Mesodermal cell (in vitro differentiated cells): ENCODE measurements at regions not wholly inside any gene's neighbourhood (a gene's known extent, or its start where the extent isn't known, plus 50 kb on each side); places are given as distances from the start of the nearest gene placed in this dataset.
"Not testable (repeated sequence)": the region's sequence is repeated elsewhere in the genome, so short reads cannot be mapped to it uniquely, and the experiment has no call there.

ENCODE experiments used
- H3K27ac ChIP-seq: 2 replicates; pipeline ENCODE4 v1.7.0; 2013; ENCODE audit warnings: mild to moderate bottlenecking, low read depth, low read length, moderate library complexity; ENCODE audit not compliant: severe bottlenecking
- H3K36me3 ChIP-seq: 2 replicates; pipeline ENCODE4 v1.7.1; 2013; ENCODE audit warnings: mild to moderate bottlenecking, low read length, moderate library complexity; ENCODE audit not compliant: control insufficient read depth, insufficient read depth
- H3K4me1 ChIP-seq: one replicate; pipeline ENCODE4 v1.7.1; 2013; ENCODE audit warnings: mild to moderate bottlenecking, low read length; ENCODE audit not compliant: insufficient read depth, control insufficient read depth, poor library complexity, severe bottlenecking
- H3K4me3 ChIP-seq: 2 replicates; pipeline ENCODE4 v1.7.0; 2013; ENCODE audit warnings: low read length, control low read depth, mild to moderate bottlenecking; ENCODE audit not compliant: insufficient read depth, poor library complexity, severe bottlenecking; ENCODE audit errors: extremely low read depth
- H3K9me3 ChIP-seq: 2 replicates; pipeline ENCODE4 v1.7.1; 2013; ENCODE audit warnings: mild to moderate bottlenecking, low read length, moderate library complexity; ENCODE audit not compliant: control insufficient read depth
- WGBS, 2 experiments: methylation state at CpG; one replicate each; pipeline ENCODE4 v1.1.5; 2013; ENCODE audit warnings: missing lambda C conversion rate in 2 of 2; ENCODE audit not compliant: insufficient coverage in 2 of 2; 5-methylcytosine and 5-hydroxymethylcytosine counted together

DNA sequence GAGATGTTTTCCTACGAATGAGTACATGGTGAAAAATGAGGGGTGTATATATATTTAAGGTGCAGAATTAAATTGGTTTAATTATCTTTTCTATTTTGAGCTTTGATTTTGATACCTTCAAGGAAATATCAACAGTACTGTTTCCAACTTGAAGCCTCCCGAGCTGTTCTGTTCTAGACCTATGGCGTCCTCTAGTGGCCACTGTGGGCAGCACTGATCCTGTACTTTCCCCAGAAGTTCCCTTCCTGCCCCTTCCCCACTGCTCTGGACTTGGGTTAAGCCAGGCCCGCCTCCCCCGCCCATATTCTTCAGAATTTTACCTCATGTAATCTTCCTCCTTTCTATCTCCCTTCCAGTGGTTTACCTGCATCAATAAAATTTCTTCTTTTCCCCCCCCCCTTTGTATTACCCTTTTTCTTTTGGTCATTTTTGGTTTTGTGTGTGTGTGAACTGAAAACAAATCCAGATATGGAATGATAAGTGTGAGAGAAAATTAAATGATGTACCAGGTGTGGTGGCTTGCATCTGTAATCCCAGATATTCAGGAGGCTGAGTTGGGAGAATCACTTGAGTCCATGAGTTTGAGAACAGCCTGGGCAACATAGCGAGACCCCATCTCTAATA lies 1643.5 kb downstream of the TP53TG3F start:
- H3K4me1 ChIP-seq: no peaks in the 10 kb centered on the region
- WGBS, 2 experiments: 31 to 44% methylated on average over 3 to 5 of the region's 6 CpGs

DNA sequence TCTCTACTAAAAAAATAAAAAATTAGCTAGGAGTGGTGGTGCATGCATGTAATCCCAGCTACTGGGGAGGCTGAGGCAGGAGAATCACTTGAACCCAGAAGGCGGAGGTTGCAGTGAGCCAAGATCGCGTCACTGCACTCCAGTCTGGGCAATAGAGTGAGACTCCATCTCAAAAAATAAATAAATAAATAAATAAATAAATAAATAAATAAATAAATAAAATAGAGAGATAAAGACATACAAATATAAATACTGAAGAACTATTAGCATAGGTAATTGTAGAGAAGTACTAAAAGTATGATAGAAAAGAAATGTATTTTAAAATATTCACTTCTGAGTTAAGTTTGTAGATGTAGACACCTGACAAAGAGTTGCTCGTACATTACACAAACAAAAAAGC lies 1652.4 kb downstream of the TP53TG3F start:
- H3K9me3 ChIP-seq: peaks cover 41% of the 10 kb centered on the region
- not testable (repeated sequence) for H3K27ac ChIP-seq, H3K4me1 ChIP-seq, H3K36me3 ChIP-seq, H3K4me3 ChIP-seq
- no CpG with 5 or more reads among the region's 4 CpGs for WGBS, 2 experiments

More for the DNA sequence above, 1643.5 kb downstream of the TP53TG3F start:
- no peak overlapping the region for H3K27ac ChIP-seq
- no peaks in the 10 kb centered on the region for H3K36me3 ChIP-seq
- H3K9me3 ChIP-seq: peaks cover 35% of the 10 kb centered on the region
- no peak overlapping the region for H3K4me3 ChIP-seq

DNA sequence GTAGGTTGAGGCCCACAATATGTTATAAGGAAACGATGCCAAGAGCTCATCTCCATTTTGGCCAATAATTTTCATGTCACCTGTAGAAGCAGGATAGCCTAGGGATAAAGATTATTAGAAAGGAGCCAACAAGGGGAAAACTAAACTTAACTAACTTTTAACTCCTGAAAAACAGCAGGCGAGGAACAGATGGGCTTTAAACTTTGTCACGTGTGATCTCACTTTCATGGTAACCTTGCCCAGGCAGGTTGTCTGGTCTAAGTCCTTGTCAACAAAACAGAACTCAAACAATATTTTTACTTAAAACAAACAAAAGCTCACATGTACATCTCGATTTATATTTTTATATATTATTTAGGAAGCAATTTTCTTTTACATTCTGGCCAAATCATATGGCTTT lies 1672.0 kb downstream of the TP53TG3F start:
- Histone ChIP-seq H3K4me1 (no peaks in the 10 kb centered on the region), H3K36me3 (no peaks in the 10 kb centered on the region), H3K27ac (no peak overlapping the region), H3K9me3 (peaks cover 26% of the 10 kb centered on the region), H3K4me3 (no peak overlapping the region)
- 72 to 88% methylated on average over 2 of the region's 4 CpGs for WGBS, 2 experiments

DNA sequence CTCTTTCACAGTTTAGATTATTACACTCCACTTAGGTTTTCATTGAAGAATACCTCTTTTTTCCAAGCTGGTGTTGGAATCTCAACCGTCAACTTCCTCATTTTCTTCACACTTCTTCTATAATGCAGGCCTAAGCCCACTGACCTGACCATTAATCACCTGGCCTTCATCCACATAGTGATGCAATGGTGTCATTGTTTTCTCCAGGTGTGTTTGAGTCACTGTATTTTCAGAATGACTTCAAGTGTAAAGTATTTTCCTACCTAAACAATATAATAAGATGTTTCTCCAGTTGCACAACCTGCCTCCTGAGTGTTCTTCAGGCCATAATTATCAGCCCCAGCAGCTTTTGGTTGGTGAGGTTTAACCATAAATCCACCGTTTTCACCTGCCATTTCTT lies 1675.1 kb downstream of the TP53TG3F start:
- no peaks in the 10 kb centered on the region for H3K4me1 ChIP-seq
- no peak overlapping the region for H3K27ac ChIP-seq
- no peaks in the 10 kb centered on the region for H3K36me3 ChIP-seq
- H3K4me3 ChIP-seq: no peak overlapping the region
- H3K9me3 ChIP-seq: peaks cover 27% of the 10 kb centered on the region
- WGBS, 2 experiments: 33% methylated on average over 1 of the region's 2 CpGs; no CpG with 5 or more reads in 1 of the 2 experiments

DNA sequence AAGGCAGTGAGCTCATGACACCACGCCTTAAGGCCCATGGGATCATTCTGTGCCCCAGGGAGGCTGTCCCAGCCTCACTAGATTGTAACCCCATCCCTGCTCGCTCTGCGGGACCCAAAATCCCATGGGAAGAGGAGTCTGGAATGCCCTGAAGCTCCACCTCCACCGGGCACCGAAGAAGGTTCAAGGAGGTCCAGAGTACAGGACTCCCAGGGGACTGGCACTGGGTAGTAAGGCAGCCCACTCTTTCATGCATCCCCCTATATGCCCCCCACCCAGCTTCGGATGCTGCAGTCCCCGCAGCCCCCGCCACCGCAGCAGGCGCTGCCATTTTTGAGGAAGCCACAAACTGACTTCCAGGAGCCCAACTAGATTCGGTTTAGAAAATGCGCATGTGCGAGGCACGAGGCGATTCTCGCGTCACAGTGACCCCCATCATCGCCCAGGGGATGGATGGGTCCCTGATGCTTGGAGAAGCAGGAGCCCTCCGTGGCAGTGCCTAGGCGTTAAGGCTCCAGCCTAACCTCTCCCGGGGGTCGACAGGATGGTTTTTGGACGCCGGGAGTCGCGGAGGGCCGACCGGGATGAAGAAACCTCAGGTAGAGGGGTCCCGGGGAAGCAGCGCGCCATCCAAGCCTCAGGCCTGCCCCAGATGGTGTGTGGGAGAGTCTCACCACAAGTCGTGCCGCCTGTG lies 1681.0 kb downstream of the TP53TG3F start:
- Histone ChIP-seq H3K9me3 (peaks cover 58% of the 10 kb centered on the region), H3K4me1 (no peaks in the 10 kb centered on the region), H3K27ac (no peak overlapping the region), H3K4me3 (no peak overlapping the region), H3K36me3 (no peaks in the 10 kb centered on the region)
- WGBS, 2 experiments: 83 to 89% methylated on average over 15 to 33 of the region's 33 CpGs

DNA sequence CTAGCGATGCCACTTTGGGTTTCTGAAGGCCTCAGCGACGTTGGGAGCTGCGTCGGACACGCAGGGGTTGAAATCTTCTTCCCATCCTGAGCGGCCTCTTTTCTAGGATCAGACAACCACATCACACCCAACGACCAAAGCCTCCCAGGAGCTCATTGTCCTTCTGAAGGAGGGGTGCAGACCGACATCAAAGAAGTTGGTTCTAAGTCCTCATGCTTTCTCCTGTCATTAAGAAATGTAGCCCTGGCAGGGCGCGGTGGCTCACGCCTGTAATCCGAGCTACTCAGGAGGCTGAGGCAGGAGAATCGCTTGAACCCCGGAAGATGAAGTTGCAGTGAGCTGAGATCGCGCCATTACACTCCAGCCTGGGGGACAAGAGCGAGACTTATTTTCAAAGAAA lies 1681.9 kb downstream of the TP53TG3F start:
- Histone ChIP-seq H3K4me1 (no peaks in the 10 kb centered on the region), H3K9me3 (peaks cover 62% of the 10 kb centered on the region), H3K4me3 (no peak overlapping the region), H3K36me3 (no peaks in the 10 kb centered on the region), H3K27ac (no peak overlapping the region)
- 80 to 85% methylated on average over 14 to 18 of the region's 18 CpGs for WGBS, 2 experiments

DNA sequence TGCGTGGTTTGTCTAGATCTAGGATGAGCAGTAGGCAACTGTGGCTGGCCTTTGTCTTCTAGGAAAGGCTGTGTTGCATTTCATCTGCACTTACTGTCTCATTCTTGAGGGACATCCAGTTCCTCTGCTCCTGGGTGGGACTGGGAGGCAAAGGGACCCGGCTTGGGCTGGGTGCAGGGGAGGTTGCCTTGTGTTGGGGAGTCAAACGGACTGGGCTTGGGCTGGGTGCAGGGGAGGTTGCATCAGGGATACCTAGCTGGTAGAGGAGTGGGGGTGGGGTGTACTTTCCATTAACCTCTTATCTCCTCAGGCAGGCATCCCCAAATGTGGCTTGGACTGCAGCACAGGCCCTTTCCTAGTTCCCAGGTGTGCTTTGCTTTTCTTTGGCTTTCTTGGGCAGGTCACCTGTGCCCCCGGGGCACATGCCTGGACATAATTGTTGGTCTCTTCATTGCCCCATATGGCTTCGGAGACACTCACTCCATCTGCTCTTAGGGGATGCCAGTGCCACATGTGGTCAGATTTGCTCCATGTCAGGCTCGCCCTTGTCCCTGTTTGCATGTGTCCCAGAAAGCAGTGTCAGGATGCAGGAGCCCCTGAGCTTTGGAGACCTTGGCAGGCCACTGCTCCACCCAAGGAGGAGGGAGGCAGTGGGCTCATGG lies 1682.9 kb downstream of the TP53TG3F start:
- no peak overlapping the region for H3K27ac ChIP-seq
- no peak overlapping the region for H3K4me3 ChIP-seq
- no peaks in the 10 kb centered on the region for H3K36me3 ChIP-seq
- H3K4me1 ChIP-seq: no peaks in the 10 kb centered on the region
- H3K9me3 ChIP-seq: peaks cover 72% of the 10 kb centered on the region
- WGBS, 2 experiments: 68% methylated on average over 4 of the region's 6 CpGs

DNA sequence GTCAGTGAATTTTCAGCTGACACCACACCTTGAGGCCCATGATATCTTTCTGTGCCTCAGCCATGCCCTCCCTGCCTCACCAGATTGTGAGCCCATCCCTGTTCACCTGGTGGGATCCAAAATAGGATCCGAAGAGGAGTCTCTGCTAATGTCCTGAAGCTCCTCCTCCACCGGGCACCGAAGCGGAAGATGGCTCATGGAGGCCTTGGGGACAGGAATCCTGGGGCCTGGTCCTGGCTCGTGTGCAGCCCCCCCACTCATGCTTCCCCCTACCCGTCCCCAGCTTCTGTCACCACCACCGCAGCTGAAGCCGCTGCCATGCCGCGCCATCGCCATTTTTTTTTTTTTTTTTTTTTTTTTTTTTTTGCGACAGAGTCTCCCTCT lies 1683.4 kb downstream of the TP53TG3F start:
- no peak overlapping the region for H3K4me3 ChIP-seq
- no peaks in the 10 kb centered on the region for H3K36me3 ChIP-seq
- no peaks in the 10 kb centered on the region for H3K4me1 ChIP-seq
- H3K27ac ChIP-seq: no peak overlapping the region
- peaks cover 77% of the 10 kb centered on the region for H3K9me3 ChIP-seq
- WGBS, 2 experiments: 90 to 99% methylated on average over 5 to 11 of the region's 12 CpGs

DNA sequence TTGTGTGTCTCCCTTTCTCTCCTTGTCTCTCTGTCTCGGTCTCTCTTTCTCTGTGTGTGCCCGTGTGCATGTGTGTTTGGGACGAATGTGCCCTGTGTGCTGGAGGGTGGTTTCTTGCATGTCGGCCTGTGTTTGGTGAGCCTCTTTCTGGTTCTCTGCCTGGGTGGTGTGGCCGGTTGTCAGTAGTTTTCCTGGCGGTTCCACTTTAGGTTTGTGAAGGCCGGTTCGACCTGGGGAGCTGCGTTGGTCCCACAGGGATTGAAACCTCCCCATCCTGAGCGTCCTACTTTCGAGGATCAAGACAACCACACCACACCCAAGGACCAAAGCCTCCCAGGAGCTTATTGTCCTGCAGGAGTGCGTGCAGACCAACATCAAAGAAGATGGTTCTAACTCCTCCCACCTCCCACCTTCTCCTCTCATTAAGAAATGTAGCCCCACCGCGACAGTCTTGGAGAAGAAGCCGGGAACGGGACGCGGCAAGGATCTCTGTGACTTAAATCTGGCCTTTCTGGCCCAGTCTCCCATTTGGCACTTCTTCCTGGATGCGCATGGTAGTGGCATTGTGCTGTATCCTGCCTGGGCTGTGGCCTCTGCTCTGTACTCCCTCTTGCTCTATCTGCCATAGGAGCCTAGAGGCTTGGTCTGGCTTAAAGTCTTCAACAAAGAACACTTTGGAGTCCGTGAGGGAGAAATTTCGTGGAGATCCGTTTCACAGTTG lies 1685.0 kb downstream of the TP53TG3F start:
- Histone ChIP-seq H3K9me3 (peaks cover 91% of the 10 kb centered on the region), H3K4me3 (no peak overlapping the region), H3K4me1 (no peaks in the 10 kb centered on the region), H3K27ac (no peak overlapping the region), H3K36me3 (no peaks in the 10 kb centered on the region)
- WGBS, 2 experiments: 84 to 85% methylated on average over 12 to 16 of the region's 22 CpGs

DNA sequence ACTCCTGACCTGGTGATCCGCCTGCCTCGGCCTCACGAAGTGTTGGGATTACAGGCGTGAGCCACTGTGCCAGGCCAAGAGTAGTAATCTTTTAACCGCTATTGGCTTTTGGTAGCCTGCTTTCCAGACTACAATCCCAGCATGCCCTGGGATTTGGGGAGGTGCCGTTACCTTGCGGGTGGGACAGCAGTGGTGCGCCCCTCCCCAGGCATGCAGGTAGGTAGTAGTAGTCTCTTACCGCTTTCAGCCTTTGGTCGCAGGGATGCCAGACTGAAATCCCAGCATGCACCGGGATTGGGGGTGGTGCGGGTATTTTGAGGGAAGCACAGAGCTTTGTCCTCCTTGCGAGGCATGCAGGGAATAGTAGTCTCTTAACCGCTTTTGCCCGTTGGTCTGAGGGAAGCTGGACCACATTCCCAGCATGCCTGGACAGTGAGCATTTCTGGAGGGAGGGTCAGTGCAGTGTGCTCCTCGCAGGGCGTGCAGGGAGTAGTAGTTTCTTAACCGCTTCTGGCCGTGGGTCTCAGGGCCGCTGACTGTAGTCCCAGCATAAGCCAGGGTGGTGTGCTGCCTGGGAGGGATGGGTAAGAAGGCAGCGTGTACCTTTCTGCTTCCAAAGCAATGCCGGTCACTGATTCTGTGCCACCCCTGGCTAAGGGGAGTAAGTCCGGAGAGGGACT lies 1686.8 kb downstream of the TP53TG3F start:
- WGBS, 2 experiments: 85 to 86% methylated on average over 17 to 20 of the region's 23 CpGs
- peaks cover 86% of the 10 kb centered on the region for H3K9me3 ChIP-seq

More for the DNA sequence above, 1686.8 kb downstream of the TP53TG3F start:
- Histone ChIP-seq H3K36me3 (no peaks in the 10 kb centered on the region), H3K4me1 (no peaks in the 10 kb centered on the region), H3K27ac (no peak overlapping the region), H3K4me3 (no peak overlapping the region)
